NCI-H187 (cell line): ENCODE measurements at regions not wholly inside any gene's neighbourhood (a gene's known extent, or its start where the extent isn't known, plus 50 kb on each side); places are given as distances from the start of the nearest gene placed in this dataset.
A peak's percentile ranks its signal among the peaks of the same experiment; 100 is the strongest.

Source experiments
- DNase-seq, 2 experiments: peaks; one replicate each; lab custom pipeline; 2025; lab: John Stamatoyannopoulos, UW

- DNase-seq: no peak
Measured at GRCh38 chr3:11917051-11917450, 70.4 kb upstream of the TAMM41 start.

- no peak for DNase-seq
Measured at GRCh38 chr3:11919390-11919789, 72.7 kb upstream of the TAMM41 start.

- DNase-seq: no peak
Measured at GRCh38 chr3:11924518-11924917, 77.8 kb upstream of the TAMM41 start.

- no peak for DNase-seq
Measured at GRCh38 chr3:11928381-11928780, 75.8 kb upstream of the SYN2 start.

- no peak for DNase-seq
Measured at GRCh38 chr3:11929531-11929930, 74.7 kb upstream of the SYN2 start.

GRCh38 chr3:11930084-11930483, 74.1 kb upstream of the SYN2 start:
- DNase-seq: no peak

- DNase-seq: no peak
Measured at GRCh38 chr3:11932636-11933035, 71.6 kb upstream of the SYN2 start.

GRCh38 chr3:11933529-11933928, 70.7 kb upstream of the SYN2 start:
- no peak for DNase-seq

- DNase-seq: no peak
Measured at GRCh38 chr3:11944052-11944673, 60.0 kb upstream of the SYN2 start.

- no peak for DNase-seq
Measured at GRCh38 chr3:11948331-11948730, 55.9 kb upstream of the SYN2 start.

- DNase-seq: no peak
Measured at GRCh38 chr3:11948866-11949265, 55.3 kb upstream of the SYN2 start.

GRCh38 chr3:11949351-11949750, 54.8 kb upstream of the SYN2 start:
- no peak for DNase-seq

- no peak for DNase-seq
Measured at GRCh38 chr3:11950576-11950975, 53.6 kb upstream of the SYN2 start.

- no peak for DNase-seq
Measured at GRCh38 chr3:11953350-11953749, 50.8 kb upstream of the SYN2 start.

GRCh38 chr3:11953778-11954177, 50.4 kb upstream of the SYN2 start:
- DNase-seq: no peak

- peak in 1 of 2 experiments; percentile 42 for DNase-seq
Measured at GRCh38 chr3:11954312-11954934, 49.8 kb upstream of the SYN2 start.
